A549 (cell line): ENCODE measurements at regions not wholly inside any gene's neighbourhood (a gene's known extent, or its start where the extent isn't known, plus 50 kb on each side); places are given as distances from the start of the nearest gene placed in this dataset.

Experiments used
- CTCF ChIP-seq: fragments of >200 bp; sonication (Bioruptor Twin); formaldehyde crosslinking; IDR thresholded peaks from 3 replicates; pipeline ENCODE4 v1.5.1; 2016
- MAX ChIP-seq: IDR thresholded peaks from 2 replicates; pipeline ENCODE4 v1.6.1; 2012
- POLR2AphosphoS2 ChIP-seq: conservative IDR thresholded peaks from 2 replicates; pipeline ENCODE4 v1.6.1; 2012; ENCODE audit warnings: low read length, improper control_type of control experiment, inconsistent platforms

- TF ChIP-seq CTCF: no peak
- no peak for TF ChIP-seq POLR2AphosphoS2
- TF ChIP-seq MAX: no peak
Observed at GRCh38 chr14:54132496-54132895, 175.9 kb upstream of the BMP4 start.
